Stimulated activated CD4-positive, alpha-beta T cell treated with anti-CD3 and anti-CD28 coated beads, Interleukin-12 subunit alpha, Interleukin-12 subunit beta, amount 100 ng/mL, for 24 hours (primary cell): ENCODE measurements at regions not wholly inside any gene's neighbourhood (a gene's known extent, or its start where the extent isn't known, plus 50 kb on each side); places are given as distances from the start of the nearest gene placed in this dataset.
"Not testable (repeated sequence)": the region's sequence is repeated elsewhere in the genome, so short reads cannot be mapped to it uniquely, and the experiment has no call there.

Source experiments
- DNase-seq, 2 experiments: peaks; one replicate each; pipeline ENCODE4 v3.0.0-alpha.2; 2020; ENCODE audit warnings: low read depth in 2 of 2

DNA sequence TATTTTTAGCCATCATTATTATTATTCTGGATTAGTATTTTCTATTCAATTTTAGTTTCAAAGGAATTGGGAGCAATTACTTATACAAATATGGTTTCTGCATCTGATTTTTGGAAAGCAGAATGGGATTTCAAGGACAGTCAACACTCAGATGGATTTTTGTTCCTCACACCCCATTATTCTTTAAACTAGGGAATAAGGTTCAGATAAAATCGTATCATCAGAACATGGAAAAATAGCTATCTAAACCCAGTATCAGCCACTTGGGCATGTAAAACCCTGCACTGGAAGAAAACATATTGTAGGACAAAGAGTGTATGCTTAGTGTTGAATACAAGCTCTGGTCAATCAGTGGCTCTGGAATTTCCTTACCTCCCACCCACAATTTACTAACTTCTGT, 452.5 kb downstream of the ZNF516 start:
- no peak for DNase-seq

DNA sequence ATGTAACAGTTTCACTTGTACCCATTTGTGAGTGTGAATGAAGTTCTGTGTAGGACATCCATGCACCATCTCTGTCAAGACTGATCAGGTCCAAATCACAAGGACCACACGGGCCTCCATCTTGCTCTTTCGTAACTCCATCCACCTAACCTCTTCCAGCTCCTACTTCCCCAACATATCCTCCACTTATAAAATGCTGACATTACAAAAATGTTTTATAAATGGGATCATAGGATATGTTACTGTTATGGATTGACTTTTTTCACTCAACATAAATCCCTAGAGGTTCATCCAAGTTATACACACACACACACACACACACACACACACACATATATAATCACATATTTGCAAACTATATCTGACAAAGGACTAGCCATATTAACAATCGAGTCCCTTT, 476.8 kb downstream of the ZNF516 start:
- no peak for DNase-seq

- no peak for DNase-seq
These were observed 482.0 kb downstream of the ZNF516 start for GRCh38 chr18:76013057-76013456.

GRCh38 chr18:76005632-76006208, 489.3 kb downstream of the ZNF516 start:
- no peak for DNase-seq

- not testable (repeated sequence) for DNase-seq
These were observed 507.1 kb downstream of the ZNF516 start for GRCh38 chr18:75987913-75988312.

GRCh38 chr18:75984853-75985252, 510.2 kb downstream of the ZNF516 start:
- DNase-seq = no peak

- no peak for DNase-seq
These were observed 513.9 kb downstream of the ZNF516 start for GRCh38 chr18:75981102-75981501.

DNA sequence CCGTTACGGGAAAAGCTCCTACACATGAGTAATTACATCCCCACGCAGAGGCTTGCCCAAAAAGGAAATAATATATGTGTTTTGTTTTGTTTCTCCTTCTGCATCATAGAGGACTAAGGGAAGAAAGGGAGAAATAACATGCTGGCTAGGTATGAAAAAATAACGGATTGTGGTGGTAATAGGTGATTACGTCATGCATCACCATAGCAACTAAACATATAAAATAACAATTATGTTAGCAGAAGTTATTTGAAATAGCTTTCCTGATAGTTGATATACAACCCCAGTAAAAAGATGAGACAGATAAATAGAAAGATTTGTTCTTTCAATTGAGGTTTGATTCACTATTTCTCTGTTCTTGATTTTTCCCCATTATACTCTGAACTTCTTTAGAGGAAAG, 518.0 kb downstream of the ZNF516 start:
- no peak for DNase-seq

DNA sequence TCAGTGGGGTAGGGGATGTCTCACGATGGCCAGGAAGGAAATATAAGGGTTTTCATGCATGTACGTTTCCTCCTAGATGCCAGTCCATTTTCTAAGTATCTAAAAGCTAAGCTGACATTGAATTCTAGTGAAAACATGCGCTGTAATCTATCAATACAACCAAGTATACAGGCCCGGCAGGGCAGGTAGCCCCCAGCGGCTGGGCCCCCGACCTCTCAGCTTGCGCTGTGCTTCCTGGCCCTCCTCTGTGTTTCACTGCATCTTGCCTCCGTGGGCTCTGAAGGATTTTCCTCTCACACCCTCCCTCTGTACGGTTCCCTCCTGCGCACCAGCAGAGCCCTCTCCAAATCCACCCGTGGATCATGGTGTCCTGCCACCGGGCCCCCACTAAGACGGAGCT, 524.8 kb downstream of the ZNF516 start:
- no peak for DNase-seq

- DNase-seq = no peak
These were observed 528.6 kb downstream of the ZNF516 start for GRCh38 chr18:75966431-75966830.

DNA sequence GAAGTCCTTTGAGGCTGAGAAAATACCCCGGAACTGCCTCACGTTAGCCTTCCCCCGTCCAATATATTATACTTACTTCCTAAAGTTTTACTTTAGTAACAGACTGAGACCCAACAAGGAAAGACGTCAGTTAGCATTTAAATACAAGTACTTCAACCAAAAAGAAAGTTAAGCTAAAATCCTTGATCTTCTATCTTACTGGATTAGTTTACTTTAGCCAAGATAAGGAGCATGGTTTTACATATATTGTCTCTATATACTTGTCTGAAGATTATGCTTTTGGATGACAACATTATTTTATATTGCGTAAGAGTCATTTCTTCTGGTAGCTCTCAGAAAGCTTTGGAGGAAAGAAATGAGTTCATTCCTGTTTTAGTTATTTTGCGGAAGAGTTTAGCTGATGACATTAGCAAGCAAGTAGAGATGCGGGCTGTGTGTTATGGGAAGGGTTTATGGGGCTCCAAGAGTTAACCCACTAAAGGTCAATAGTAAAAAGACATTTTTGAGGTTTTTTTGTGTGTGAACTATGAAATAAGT, 532.9 kb downstream of the ZNF516 start:
- DNase-seq = no peak

GRCh38 chr18:75960356-75960755, 532.9 kb upstream of the SMIM21 start:
- DNase-seq = not testable (repeated sequence)

- no peak for DNase-seq
These were observed 531.6 kb upstream of the SMIM21 start for GRCh38 chr18:75959150-75959549.

DNA sequence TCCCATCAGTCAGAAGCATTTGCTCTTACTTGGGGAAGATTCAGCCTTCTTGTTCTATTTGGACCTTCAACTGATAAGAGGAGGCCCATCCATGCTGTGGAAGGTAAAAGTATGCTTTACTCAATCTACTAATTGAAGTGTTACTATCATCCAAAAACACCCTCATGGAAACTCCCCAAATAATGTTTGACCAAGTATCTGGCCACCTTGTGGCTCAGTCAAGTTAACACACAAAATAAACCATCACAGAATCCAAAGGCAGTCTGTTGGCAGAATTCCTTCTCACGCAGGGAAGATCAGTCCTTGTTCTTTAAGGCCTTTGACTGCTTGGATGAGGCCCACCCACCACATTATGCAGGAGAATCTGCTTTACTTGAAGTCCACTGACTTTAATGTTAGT, 531.2 kb upstream of the SMIM21 start:
- no peak for DNase-seq

DNA sequence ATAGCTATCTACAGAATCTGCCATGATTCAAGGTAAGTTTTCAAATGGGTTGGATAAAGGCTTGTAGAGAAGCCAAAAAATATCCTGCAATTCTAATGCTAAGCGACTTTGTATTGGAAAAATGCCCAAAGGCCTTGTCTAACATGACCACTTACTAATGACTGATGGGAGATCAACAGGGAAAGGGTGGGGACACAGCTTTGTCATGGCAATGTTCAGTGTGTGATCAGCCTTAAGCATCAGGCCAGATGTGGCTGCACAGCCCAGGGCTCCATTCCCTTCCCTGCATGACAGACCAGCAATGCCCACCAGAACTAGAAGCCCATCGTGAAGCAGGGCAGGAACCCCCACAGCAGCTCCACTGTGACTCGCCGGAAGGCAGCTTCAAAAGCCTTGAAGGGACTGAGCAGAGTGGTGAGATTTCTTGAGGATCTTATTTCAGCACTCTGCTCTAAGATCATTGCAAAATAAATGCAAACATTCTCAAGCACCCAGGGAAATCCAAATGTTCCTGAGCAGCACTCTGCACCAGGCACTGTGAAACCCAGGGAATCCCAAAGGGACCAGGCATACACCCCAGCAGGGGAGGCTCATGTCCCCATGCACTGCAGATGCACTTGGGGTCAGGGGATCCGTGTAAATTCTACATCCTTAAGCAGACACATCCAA, 517.9 kb upstream of the SMIM21 start:
- DNase-seq = no peak

DNA sequence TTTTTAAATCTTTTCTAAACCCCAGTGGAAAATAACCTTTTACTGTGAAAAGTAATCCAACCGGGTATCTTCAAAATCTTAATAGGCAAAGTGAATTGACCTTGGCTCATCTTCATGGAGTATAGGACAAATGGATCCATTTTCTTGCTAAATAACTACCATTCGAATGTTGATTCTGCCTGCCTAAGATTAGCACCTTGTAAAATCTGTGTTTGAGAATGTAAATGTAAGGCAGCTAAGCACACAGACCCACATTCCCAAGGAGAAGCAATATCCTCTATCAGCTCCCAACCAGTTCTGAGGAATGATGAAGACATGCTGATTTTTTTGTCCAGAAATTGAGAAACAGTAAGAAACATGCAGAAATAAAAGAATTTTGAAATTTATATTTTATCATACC, 509.8 kb upstream of the SMIM21 start:
- no peak for DNase-seq

DNA sequence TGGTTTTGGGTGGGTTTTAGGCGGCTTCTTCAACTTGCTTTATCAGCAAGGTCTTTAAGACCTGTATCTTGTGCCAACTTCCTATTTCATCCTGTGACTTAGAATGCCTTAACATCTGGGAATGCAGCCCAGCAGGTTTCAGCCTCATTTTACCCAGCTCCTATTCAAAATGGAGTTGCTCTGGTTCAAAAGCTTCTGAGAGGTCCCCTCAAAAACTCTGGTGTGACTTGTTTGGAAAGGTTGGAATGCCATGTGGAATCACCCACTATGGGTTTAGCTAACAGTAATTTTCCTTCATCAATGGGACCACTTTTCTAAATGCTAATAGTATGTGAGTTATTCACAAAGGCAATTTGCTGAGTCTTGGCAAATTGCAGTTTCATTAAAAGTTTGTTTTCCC, 509.4 kb upstream of the SMIM21 start:
- no peak for DNase-seq

DNA sequence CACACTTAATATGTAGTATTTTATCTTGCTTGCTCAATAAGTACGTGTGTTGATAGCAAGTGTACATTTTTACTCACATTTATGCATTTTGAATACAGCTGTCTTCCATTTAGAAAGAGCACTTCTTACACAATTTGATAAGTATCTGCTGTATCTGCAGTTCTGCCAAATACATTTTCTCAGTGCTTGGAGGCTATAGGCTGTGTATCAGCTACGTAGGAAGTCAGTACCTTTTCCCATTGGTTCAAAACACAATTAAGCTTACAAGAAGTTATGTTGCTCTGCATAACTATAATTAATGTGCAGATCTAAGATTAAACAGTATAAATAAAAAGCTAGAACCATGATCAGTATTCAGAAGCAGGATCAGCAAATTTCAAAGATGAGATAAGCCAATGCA, 503.6 kb upstream of the SMIM21 start:
- no peak for DNase-seq

GRCh38 chr18:75928706-75929105, 501.2 kb upstream of the SMIM21 start:
- DNase-seq = no peak

GRCh38 chr18:75927791-75928190, 500.3 kb upstream of the SMIM21 start:
- no peak for DNase-seq

DNA sequence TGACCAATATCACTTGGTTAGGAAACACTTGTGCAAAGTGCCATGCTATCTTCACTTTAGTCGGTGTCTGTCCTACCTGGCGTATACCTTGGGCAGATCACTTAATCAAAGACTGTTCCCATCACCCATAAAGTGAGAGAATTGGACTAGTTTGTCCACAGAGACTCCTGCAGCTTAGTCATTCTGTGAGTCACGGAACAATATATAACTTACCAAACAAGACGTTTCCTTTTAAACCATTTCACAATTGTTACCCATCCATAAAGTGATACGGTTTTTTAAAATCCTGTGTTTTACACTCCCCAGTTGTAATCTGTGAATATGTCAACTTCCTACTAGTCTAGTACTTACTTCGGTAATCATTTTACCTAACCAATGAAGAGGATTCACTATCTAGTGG, 499.3 kb upstream of the SMIM21 start:
- DNase-seq = no peak

GRCh38 chr18:75923169-75923568, 495.7 kb upstream of the SMIM21 start:
- no peak for DNase-seq

- DNase-seq = no peak
These were observed 489.1 kb upstream of the SMIM21 start for GRCh38 chr18:75916624-75916982.
